GM12873 (cell line): ENCODE measurements at regions not wholly inside any gene's neighbourhood (a gene's known extent, or its start where the extent isn't known, plus 50 kb on each side); places are given as distances from the start of the nearest gene placed in this dataset.

ENCODE experiments used
- CTCF ChIP-seq: IDR thresholded peaks from 2 replicates; pipeline ENCODE4 v1.5.1; 2012; ENCODE audit warnings: low read depth, mild to moderate bottlenecking, moderate library complexity, low read length, control low read depth; ENCODE audit not compliant: insufficient read depth; ENCODE audit errors: missing control alignments

GRCh38 chr5:52392321-52392720, 395.4 kb upstream of the ITGA1 start:
- TF ChIP-seq CTCF = no peak

GRCh38 chr5:52409835-52410234, 377.9 kb upstream of the ITGA1 start:
- TF ChIP-seq CTCF = no peak

GRCh38 chr5:52419357-52419756, 368.4 kb upstream of the ITGA1 start:
- TF ChIP-seq CTCF = no peak

- TF ChIP-seq CTCF = no peak
These were observed 360.1 kb upstream of the ITGA1 start for GRCh38 chr5:52427615-52428014.

- TF ChIP-seq CTCF = no peak
These were observed 358.7 kb upstream of the ITGA1 start for GRCh38 chr5:52428977-52429489.

GRCh38 chr5:52441768-52442167, 345.9 kb upstream of the ITGA1 start:
- no peak for TF ChIP-seq CTCF

- TF ChIP-seq CTCF = no peak
These were observed 344.5 kb upstream of the ITGA1 start for GRCh38 chr5:52443187-52443586.
